IPS-18c (cell line): ENCODE measurements at regions not wholly inside any gene's neighbourhood (a gene's known extent, or its start where the extent isn't known, plus 50 kb on each side); places are given as distances from the start of the nearest gene placed in this dataset.
A peak's percentile ranks its signal among the peaks of the same experiment; 100 is the strongest.
"Not testable (repeated sequence)": the region's sequence is repeated elsewhere in the genome, so short reads cannot be mapped to it uniquely, and the experiment has no call there.

Experiments used
- H3K4me3 ChIP-seq: 2 replicates; pipeline ENCODE4 v1.7.0; 2013; ENCODE audit warnings: low read depth, mild to moderate bottlenecking, low read length, moderate library complexity; ENCODE audit not compliant: insufficient read depth
- H3K9me3 ChIP-seq: one replicate; pipeline ENCODE4 v1.6.1; 2013; ENCODE audit warnings: mild to moderate bottlenecking, low read length, moderate library complexity; ENCODE audit not compliant: control insufficient read depth, insufficient read depth

DNA sequence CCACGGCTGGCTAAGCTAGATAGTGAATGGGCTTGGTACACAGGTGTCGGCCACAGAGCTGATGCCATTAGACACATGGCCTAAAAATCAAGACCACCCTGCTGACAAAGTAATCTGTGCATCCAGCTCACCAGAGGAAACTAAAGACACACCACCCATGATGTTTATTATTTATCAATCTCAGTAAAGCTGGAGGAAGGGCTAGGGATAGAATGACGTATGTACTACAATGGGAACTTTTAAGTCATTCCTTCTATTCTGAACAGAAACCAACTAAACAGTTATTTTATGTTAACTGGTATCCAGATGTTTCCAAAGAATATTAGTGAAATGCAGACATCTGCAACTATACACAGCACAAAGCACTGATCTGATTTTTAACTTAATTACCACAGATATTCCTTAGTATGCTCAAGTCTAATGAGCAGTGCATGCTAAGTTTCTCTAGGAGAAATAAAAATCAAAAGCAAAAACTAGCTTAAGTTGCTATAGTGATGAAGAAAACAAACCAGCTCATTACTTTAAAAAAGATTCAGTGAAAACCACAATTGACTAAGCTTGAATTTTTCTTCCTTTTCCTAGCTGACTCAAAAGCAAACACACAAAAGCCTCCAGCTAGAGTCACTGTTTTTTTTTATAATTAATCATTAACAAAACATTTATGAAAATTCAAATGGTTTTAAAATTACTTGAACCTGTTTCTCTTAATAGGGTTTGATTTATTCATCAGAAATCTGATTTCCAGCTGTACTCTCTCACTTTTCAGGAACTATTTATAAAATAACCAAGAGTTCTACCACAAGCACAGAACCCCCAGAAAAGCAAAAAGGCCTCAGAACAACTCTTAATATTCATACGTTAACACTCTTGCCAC lies 129.0 kb upstream of the PTPN20 start:
- H3K9me3 ChIP-seq, H3K4me3 ChIP-seq: not testable (repeated sequence)

DNA sequence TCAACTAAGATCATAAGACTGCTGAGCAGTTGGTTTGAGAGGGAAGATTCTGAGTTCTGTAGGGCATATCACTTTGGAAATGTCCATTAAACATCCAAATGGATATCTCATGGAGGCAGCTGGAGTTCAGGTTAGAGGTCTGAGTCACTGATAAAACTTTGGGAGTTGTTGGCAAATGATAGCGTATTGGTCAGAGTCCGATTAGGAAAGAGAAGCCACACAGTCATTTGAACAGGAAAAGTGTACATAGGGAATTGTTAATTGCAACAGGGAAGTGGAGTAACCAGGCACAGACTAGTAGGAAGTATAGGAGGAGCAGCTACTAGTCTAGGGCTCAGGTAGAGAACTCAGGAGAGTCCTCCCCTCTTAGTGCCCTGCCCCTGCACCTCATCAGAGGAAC lies 126.6 kb upstream of the PTPN20 start:
- H3K4me3 ChIP-seq, H3K9me3 ChIP-seq: not testable (repeated sequence)

DNA sequence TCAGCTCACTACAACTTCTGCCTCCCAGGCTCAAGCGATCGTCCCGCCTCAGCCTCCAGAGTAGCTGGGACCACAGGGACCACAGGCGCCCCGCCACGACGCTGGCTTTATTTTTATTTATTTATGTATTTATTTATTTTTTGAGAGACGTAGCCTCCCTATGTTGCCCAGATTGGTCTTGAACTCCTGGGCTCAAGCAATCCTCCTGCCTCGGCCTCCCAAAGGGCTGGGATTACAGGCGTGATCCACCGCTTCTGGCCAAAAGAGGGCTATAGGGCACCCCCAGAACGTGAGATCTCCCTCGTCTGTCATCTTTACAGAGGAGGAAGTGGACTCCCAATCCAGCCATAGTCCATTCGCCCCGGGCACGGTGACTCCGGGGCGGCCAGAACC lies 125.1 kb upstream of the PTPN20 start:
- not testable (repeated sequence) for H3K9me3 ChIP-seq
- H3K4me3 ChIP-seq, result peak overlapping the region; percentile 15; the same call in 1 of the 2 replicates

DNA sequence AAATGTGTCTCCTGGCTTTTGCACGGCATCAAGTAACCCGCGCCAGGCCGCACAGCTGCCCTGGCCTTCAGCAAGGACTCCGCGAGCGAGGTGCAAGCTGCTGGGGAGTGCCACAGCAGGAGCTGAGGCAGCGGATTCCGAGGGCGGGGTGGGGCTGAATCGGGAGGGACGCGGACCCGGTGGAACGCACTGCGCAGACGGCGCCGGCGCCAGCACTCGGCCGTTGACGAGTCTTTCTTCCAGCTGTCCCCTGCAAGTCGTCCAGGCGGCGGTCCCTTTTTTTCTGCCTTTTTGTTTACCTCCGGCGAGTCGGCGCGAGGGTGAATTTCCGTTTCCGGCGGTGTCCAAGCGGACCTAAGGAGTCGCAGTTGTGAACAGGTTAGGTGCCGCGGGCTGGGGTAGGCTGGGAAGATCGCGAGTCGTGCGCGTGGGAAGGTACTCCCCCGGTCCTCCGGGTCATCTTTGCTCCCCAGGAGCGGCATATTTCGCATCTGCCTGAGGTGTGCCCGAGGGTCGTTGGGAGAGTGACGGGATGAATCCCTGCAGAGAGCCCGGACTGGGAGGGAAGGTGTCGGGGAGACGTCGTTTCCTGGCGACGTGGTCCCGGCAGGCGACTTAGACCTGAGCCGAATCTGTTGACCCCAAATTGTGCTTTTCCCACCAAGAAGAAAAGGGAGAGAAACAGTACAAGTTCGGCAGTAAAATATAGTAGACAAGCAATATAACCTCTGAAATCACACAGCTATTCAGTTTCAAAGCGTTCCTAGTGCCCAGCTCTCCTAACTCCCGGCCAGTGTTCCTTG lies 124.5 kb upstream of the PTPN20 start:
- peak overlapping the region; percentile 66 for H3K4me3 ChIP-seq
- H3K9me3 ChIP-seq, result not testable (repeated sequence)

DNA sequence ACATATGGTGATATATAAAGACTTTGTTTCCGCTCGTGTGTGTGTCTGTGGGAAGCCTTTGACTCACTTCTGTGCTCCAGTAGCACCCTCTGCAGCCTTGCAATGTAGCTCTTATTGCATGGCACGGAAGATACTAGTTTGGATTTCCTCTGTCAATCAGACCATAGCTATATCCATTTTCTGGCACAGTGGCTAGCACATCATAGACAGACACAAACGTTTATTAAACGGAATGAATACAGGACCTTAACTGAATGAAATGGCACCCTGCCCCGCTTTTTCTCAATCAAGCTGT lies 124.0 kb upstream of the PTPN20 start:
- Histone ChIP-seq H3K4me3 (peak overlapping the region; percentile 66), H3K9me3 (no peaks in the 10 kb centered on the region)

DNA sequence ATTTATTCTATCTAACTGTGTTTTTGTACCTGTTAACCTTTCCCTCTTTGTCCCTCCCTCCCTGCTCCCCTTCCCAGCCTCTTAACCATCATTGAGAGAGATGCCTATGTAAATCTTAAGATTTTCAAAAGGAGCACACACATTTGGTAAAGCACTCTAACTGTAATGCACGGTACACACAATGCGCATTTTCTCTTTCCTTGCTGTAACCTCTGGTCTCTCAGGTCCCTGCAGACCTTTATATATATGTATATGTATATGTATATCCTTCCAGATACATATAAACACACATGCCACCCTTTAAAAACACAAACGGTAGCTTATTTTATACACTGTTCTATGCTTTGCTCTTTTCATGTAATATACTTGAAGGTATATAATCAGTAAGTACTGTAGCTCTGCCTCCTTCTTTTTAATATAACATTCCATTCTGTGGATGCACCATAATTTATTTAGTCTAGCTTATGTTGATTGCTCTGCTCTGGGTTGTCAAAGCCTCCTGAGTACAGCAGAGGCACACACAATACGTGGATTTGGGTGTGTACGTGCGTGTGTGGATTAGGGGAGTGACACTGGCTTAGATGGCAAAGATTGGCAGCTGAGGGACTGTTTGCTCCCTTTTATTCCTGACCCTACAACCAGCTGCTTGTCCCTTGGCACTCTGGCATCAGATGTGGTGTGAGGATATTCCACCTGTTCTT lies 118.4 kb upstream of the PTPN20 start:
- H3K4me3 ChIP-seq, H3K9me3 ChIP-seq: not testable (repeated sequence)

DNA sequence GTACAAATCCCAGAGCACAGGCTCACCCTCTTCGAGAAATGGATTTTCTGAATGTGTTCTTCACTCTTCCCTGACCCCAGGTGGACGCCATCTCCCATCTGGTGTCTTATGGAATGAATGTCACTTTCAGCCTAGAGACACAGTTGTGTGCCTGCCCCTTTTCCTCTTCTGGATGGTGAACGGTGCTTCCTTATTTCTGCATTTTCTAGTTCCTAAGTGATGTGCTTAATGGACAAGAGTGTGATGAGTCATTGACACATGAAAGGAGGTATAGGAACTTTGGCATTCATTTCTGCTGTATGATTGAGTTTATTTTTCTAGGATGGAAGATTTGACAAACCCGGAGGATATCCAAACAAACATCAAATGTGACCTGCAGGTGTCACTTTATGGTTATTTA lies 114.9 kb upstream of the PTPN20 start:
- H3K9me3 ChIP-seq, H3K4me3 ChIP-seq: not testable (repeated sequence)

DNA sequence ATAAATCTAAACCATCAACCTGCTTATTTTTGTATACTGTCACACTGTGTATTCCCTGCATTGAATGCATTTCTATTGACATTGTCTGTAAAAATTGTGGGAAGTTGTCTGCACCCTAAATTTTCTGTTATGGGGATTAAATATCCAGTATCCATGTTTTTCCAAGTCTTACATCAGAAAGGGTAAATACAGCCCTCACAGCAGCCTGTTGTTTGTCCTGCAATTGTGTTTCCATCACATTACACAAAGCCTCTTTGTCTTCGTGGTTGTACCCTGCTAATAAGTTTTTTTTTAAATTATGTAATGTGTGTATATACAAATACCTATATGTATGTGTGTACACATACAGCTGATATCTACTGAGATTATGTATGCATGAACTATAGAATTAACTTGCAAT lies 109.2 kb upstream of the PTPN20 start:
- H3K9me3 ChIP-seq, H3K4me3 ChIP-seq: not testable (repeated sequence)

DNA sequence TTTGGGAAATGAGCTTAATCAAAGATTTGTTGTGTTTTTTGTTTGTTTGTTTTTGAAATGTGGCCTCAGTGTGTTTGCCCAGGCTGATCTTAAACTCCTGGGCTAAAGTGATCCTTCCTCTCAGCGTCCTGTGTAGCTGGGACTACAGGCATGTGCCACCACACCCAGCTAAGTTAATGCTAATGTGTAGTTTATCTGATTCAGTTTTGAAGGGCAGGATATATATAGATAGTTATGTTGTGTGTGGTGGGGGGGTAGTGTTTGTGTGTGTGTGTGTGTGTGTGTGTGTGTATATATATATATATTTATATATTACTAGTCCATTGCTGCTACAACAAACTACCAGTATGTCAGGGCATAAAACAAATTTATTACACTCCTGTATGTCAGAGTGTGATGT lies 108.1 kb upstream of the PTPN20 start:
- not testable (repeated sequence) for H3K4me3 ChIP-seq, H3K9me3 ChIP-seq

DNA sequence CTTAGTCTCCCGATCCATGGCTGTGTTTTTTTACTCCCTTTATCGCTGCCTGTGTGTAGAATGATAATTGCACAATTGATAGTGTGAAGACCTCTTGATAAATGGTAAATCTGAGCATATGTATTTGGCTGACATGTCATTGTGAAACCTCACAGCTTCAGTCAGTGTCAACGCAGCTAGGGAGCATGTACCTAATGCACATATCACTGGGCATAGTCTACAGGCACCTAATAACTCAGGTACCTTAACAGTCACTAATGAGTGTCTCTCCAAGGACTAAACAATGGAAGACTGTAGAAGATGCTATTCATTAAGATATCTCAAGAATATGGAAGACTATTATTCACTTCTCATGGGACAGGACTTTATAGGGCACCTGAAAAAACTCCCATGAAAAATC lies 101.0 kb upstream of the PTPN20 start:
- not testable (repeated sequence) for H3K4me3 ChIP-seq

DNA sequence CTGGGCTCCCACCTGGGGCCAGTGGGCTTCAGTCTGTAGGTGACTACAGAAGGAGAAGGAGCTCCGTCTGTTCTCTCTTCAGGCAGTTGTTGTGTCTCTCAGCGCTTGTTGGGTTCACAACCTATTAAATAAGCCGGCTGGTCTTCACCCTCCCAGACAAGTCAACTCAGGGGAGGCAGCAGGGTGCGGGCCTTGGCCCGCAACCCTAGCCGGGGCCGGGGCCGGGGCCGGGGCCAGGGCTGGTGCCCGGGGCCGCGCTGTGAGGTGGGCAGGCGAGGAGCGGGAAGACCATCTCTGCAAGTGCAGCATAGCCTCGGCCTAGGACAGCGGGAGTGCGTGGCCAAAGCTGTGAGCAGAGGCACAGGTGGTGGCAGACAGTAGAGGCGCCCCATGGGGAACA lies 95.1 kb upstream of the PTPN20 start:
- H3K4me3 ChIP-seq, H3K9me3 ChIP-seq: not testable (repeated sequence)

More for the DNA sequence above, 101.0 kb upstream of the PTPN20 start:
- H3K9me3 ChIP-seq, result not testable (repeated sequence)

DNA sequence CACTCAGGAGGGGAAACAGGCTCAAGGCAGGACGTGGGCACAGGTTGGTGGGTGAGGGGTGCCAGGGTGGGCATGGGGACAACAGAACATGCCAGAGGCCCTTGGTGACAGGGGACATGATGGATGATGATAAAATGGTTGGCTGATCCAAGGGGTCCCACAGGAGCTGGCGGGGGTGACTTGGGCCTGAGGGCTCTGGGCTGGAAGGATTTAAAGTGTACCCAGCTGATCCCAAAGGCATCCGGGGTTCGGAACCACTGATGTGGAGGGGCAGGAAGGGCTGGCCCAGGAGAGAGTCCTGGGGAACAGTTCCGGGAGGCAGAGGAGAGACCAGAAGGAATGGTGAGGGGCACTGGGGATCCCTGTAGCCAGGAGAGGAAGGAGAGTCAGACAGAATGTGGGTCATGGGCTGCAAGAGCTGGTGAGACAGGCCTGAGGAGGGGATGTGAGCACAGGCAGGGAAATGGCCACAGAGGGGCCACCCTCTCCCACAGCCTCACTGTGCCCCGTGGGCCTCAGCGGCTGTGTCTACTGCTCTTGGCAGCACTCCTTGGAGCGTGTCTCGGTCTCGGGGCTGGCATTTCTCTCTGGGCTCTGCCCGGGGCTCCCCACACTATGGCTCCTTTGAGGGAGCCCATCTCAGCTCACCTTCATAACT lies 70.7 kb upstream of the PTPN20 start:
- H3K9me3 ChIP-seq, H3K4me3 ChIP-seq: not testable (repeated sequence)

DNA sequence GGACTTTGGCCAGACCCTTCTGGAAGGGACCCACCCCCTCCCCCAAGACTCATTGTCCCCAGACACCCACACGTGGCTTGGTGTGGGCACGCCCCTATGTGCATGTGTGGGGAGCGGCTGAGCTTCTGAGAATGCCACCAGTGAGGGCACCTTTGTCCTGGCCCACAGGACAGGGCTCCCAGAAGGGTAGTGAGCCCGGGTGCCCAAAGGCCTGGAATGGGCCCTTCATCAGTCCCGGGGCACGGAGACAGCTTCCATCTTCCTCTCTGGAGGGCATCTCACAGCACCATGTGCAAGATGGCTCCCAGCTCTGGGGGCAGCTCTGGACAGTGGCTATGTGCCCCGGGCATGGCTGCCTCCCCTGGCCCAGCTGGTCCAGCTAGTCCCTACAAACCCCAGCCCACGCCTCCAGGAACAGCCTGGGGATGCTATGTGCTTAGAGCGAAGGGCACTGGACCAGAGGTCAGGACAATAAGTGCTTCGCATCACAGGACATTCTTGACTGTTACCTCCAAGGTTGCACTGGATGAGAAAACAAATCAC lies 70.1 kb upstream of the PTPN20 start:
- not testable (repeated sequence) for H3K4me3 ChIP-seq

DNA sequence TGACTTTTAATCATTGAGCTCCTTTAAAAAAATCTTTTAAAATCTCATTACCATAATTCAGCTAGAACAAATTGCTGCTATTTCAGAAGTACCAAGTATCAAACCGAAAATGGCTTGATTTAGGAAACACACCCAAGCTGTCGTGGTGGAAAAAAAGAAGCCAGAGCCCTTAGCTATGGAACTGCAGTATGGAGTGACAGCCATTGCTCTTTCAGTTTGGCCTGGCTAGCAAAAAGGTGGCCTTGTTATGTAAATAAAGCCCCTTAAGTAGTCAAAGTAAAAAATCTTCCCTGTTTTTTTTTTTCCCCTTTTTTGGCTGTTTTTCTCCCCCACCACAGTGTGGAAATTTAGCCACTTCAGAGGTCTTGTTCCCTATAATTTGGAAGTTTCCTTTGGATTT lies 66.0 kb upstream of the PTPN20 start:
- not testable (repeated sequence) for H3K9me3 ChIP-seq, H3K4me3 ChIP-seq

More for the DNA sequence above, 70.1 kb upstream of the PTPN20 start:
- not testable (repeated sequence) for H3K9me3 ChIP-seq

DNA sequence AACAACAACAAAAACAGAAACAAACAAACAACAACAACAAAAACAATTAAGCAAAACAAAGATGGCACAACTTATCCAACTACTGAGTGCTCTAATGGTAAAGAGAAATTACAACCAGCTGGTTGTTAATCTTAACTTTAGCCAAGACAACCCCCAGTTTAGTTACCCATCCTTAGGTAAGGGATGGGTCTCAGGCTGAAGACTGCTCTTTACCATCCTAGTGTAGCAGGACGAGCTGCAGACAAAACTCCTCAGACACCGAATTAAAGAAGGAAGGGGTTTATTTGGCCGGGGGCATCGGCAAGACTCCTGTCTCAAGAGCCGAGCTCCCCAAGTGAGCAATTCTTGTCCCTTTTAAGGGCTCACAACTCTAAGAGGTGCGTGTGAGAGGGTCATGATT lies 65.6 kb upstream of the PTPN20 start:
- not testable (repeated sequence) for H3K9me3 ChIP-seq, H3K4me3 ChIP-seq

DNA sequence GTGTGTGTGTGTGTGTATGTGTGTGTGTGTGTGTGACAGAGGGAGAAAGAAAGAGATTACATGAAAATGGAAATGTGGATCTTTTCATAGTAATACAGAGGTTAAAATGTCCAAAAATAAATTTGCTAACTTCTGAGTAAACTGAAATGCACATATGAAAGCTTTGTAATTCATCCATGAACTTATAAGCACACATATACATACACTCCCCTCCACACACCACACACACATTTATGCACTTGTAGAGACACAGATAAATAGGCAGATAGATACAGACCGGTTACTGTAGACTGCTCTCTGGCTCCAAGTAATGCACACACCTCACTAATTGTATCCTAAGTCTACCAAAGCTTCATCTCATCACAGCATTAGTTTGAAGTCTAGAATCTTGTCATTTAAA lies 50.5 kb upstream of the PTPN20 start:
- H3K9me3 ChIP-seq, H3K4me3 ChIP-seq: not testable (repeated sequence)
